ENCODE measurements at regions not wholly inside any gene's neighbourhood (a gene's known extent, or its start where the extent isn't known, plus 50 kb on each side); places are given as distances from the start of the nearest gene placed in this dataset.

DNA sequence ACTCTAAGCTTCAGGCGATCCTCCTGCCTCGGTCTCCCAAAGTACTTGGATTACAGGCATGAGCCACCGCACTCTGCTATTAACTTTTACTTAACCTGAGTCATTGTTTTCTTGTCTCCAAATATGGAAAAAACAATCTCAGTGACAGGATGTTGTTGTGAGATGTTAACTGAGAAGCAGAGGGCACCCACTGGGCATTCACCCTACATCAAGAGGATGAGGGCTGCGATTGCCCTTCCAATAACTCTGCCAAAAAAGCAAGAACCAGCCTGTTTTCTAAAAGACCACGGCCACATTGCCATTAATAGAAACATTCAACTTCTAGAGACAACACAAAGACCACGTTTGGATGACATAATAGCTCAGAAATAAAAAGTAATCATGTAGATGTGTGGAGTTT lies 107.6 kb upstream of the SGK1 start:
- no TSS peak for BruUV-seq (replicated peaks)
- H3K4me3 Mint-ChIP-seq (ENCODE audit: low read depth, unreplicated experiment): no peak overlapping the region
- DNase-seq: no peak
- TF ChIP-seq, protein P1, sequence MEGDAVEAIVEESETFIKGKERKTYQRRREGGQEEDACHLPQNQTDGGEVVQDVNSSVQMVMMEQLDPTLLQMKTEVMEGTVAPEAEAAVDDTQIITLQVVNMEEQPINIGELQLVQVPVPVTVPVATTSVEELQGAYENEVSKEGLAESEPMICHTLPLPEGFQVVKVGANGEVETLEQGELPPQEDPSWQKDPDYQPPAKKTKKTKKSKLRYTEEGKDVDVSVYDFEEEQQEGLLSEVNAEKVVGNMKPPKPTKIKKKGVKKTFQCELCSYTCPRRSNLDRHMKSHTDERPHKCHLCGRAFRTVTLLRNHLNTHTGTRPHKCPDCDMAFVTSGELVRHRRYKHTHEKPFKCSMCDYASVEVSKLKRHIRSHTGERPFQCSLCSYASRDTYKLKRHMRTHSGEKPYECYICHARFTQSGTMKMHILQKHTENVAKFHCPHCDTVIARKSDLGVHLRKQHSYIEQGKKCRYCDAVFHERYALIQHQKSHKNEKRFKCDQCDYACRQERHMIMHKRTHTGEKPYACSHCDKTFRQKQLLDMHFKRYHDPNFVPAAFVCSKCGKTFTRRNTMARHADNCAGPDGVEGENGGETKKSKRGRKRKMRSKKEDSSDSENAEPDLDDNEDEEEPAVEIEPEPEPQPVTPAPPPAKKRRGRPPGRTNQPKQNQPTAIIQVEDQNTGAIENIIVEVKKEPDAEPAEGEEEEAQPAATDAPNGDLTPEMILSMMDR (IDR thresholded peaks at IDR 0.05; ENCODE audit: unreplicated experiment): no peak
- H3K4me1 Mint-ChIP-seq (ENCODE audit: low read depth, unreplicated experiment): peaks cover 10% of the 10 kb centered on the region
- H3K27me3 Mint-ChIP-seq (ENCODE audit: unreplicated experiment): no peaks in the 10 kb centered on the region
- H3K9me3 Mint-ChIP-seq (ENCODE audit: low read depth, unreplicated experiment): no peaks in the 10 kb centered on the region
- CTCF ChIA-PET: no interaction called here
- no peaks in the 10 kb centered on the region for H3K36me3 Mint-ChIP-seq (ENCODE audit: insufficient read depth, unreplicated experiment)
- no peak overlapping the region for H3K27ac Mint-ChIP-seq (ENCODE audit: unreplicated experiment)
- intact Hi-C loops (cut with micrococcal nuclease; ENCODE audit: unreplicated experiment): no loop called here

DNA sequence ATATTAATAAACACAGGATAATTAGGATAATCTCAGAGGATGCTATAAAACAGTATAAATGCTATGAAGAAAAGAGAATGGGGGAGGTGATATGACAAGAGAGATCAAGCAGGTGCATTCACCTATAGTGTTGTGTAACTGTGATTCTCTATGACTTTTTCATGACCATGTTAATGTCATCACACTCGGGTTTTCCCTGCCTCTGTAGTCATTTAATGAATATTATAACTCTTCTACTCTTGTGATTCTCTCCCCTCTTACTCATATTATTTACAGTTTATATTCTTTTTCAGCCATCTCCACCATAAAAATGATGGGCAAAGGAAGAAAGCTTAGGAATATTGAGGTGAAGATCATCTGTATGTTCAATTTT lies 106.9 kb upstream of the SGK1 start:
- BruUV-seq (replicated peaks): no TSS peak
- H3K36me3 Mint-ChIP-seq (ENCODE audit: insufficient read depth, unreplicated experiment): no peaks in the 10 kb centered on the region
- H3K4me1 Mint-ChIP-seq (ENCODE audit: low read depth, unreplicated experiment): peaks cover 10% of the 10 kb centered on the region
- CTCF ChIA-PET: interaction anchor here (0.6 kb wide), 1 partner anchor 39 kb away, joined by 4 read pairs; no protein-coding TSS in a partner anchor
- H3K27me3 Mint-ChIP-seq (ENCODE audit: unreplicated experiment): no peaks in the 10 kb centered on the region
- DNase-seq: no peak
- no peak overlapping the region for H3K4me3 Mint-ChIP-seq (ENCODE audit: low read depth, unreplicated experiment)
- intact Hi-C loops (cut with micrococcal nuclease; ENCODE audit: unreplicated experiment): no loop called here
- H3K27ac Mint-ChIP-seq (ENCODE audit: unreplicated experiment): no peak overlapping the region
- no peaks in the 10 kb centered on the region for H3K9me3 Mint-ChIP-seq (ENCODE audit: low read depth, unreplicated experiment)
- TF ChIP-seq, protein P1 (IDR thresholded peaks at IDR 0.05; ENCODE audit: unreplicated experiment): no peak

DNA sequence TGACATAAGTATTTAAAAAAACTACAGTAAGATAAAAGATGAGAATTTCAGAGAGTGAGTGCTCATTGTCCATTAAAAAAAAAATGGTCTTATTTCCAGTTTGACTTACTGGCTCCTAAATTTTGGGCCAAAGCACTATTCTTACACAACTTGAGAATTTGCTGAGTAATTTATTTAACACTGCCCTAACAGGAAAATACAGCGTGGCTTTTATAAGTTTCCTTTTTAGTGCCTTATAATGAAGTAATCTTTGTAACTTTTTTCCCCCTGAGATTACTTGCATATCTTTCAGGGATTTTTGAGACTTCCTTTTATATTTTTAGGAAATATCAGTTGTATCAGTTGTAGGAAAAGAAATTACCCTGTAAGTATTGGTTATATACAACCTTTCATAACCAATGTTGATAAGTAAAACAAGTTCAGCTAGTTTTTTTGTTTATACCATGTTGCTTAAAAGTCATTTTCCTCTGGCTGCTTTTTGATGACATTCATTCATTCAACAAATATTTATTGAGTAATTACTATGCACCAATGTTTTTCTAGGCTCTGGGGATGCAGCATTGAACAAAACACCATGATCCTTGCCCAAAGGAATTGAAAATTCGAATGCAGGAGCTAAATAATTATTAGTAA lies 106.4 kb upstream of the SGK1 start:
- Mint-ChIP-seq H3K4me3 (ENCODE audit: low read depth, unreplicated experiment) (no peak overlapping the region), H3K36me3 (ENCODE audit: insufficient read depth, unreplicated experiment) (no peaks in the 10 kb centered on the region), H3K9me3 (ENCODE audit: low read depth, unreplicated experiment) (no peaks in the 10 kb centered on the region), H3K27ac (ENCODE audit: unreplicated experiment) (no peak overlapping the region), H3K27me3 (ENCODE audit: unreplicated experiment) (no peaks in the 10 kb centered on the region), H3K4me1 (ENCODE audit: low read depth, unreplicated experiment) (peaks cover 15% of the 10 kb centered on the region)
- CTCF ChIA-PET: interaction anchor here (0.6 kb wide), 1 partner anchor 40 kb away, joined by 4 read pairs; no protein-coding TSS in a partner anchor
- BruUV-seq (replicated peaks): no TSS peak
- intact Hi-C loops (cut with micrococcal nuclease; ENCODE audit: unreplicated experiment): no loop called here
- no peak for DNase-seq
- TF ChIP-seq, protein P1 (IDR thresholded peaks at IDR 0.05; ENCODE audit: unreplicated experiment): no peak

DNA sequence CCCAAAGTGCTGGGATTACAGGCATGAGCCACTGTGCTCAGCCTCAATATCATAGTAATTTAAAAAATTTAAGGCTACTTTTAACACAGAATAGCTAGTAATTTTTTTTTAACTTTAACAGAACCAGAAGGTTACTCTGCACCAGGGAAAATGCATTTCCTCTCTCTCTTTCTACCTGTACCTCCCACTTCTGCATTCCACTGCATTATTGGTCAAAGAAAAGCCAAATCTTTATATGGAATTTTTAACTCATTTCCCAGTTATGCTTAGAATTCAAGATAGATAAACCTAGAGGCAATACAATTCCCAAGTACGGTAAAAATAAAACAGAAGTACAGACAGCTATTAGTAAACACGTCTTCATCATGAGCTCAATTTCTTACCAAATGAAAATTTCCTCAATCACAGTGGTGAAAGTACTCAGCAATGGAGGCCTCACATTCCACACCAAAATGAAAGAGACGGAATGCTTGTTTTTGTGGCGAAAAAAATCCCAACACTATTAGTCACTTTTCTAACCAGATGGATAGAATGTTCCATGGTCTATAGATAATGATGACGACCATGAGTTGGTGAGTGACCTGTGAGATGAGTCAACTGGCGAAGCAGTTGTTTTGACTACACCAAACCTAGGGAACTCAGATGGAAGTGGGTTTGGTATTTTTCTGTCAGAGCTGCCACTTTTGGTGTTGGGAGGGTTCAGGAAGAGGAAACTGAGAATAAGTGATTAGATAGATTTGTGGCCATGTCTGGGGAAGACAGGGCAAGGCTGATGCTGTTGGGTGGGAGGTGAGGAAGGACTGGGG lies 104.7 kb upstream of the SGK1 start:
- TF ChIP-seq, protein P1 (IDR thresholded peaks at IDR 0.05; ENCODE audit: unreplicated experiment): no peak
- H3K36me3 Mint-ChIP-seq (ENCODE audit: insufficient read depth, unreplicated experiment): no peaks in the 10 kb centered on the region
- CTCF ChIA-PET: no interaction called here
- BruUV-seq (replicated peaks): no TSS peak
- H3K9me3 Mint-ChIP-seq (ENCODE audit: low read depth, unreplicated experiment): no peaks in the 10 kb centered on the region
- intact Hi-C loops (cut with micrococcal nuclease; ENCODE audit: unreplicated experiment): no loop called here
- DNase-seq: no peak
- H3K27ac Mint-ChIP-seq (ENCODE audit: unreplicated experiment): no peak overlapping the region
- no peak overlapping the region for H3K4me3 Mint-ChIP-seq (ENCODE audit: low read depth, unreplicated experiment)
- no peaks in the 10 kb centered on the region for H3K27me3 Mint-ChIP-seq (ENCODE audit: unreplicated experiment)
- peaks cover 21% of the 10 kb centered on the region for H3K4me1 Mint-ChIP-seq (ENCODE audit: low read depth, unreplicated experiment)
